ENCODE measurements at regions not wholly inside any gene's neighbourhood (a gene's known extent, or its start where the extent isn't known, plus 50 kb on each side); places are given as distances from the start of the nearest gene placed in this dataset.

DNA sequence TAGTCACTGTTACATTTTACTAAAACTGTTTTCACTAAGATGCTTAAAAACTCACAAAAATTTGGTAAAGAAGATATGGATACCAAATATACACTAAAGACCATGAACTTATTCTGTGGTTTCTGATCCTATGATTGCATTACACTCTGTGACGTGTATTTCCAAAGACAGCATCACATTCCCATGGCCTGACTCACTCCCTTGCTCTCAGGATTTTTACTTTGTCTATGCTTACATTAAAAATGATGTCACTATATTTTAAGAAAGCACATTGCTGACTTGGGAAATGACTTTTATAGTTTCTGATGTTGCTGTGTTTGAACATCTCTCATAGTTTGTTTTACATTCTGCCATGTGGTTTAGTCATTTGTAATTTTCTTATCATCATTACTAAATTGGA lies 327.9 kb upstream of the MAGEB18 start:
- TF ChIP-seq, protein P1, sequence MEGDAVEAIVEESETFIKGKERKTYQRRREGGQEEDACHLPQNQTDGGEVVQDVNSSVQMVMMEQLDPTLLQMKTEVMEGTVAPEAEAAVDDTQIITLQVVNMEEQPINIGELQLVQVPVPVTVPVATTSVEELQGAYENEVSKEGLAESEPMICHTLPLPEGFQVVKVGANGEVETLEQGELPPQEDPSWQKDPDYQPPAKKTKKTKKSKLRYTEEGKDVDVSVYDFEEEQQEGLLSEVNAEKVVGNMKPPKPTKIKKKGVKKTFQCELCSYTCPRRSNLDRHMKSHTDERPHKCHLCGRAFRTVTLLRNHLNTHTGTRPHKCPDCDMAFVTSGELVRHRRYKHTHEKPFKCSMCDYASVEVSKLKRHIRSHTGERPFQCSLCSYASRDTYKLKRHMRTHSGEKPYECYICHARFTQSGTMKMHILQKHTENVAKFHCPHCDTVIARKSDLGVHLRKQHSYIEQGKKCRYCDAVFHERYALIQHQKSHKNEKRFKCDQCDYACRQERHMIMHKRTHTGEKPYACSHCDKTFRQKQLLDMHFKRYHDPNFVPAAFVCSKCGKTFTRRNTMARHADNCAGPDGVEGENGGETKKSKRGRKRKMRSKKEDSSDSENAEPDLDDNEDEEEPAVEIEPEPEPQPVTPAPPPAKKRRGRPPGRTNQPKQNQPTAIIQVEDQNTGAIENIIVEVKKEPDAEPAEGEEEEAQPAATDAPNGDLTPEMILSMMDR (IDR thresholded peaks at IDR 0.05; ENCODE audit: partially characterized antibody, unreplicated experiment) = no peak
- Mint-ChIP-seq H3K4me3 (ENCODE audit: unreplicated experiment) (no peak overlapping the region), H3K9me3 (ENCODE audit: unreplicated experiment) (no peaks in the 10 kb centered on the region), H3K4me1 (ENCODE audit: low read depth, unreplicated experiment) (no peaks in the 10 kb centered on the region), H3K27ac (ENCODE audit: unreplicated experiment) (no peak overlapping the region), H3K36me3 (ENCODE audit: unreplicated experiment) (no peaks in the 10 kb centered on the region), H3K27me3 (ENCODE audit: unreplicated experiment) (no peaks in the 10 kb centered on the region)
- DNase-seq = no peak

DNA sequence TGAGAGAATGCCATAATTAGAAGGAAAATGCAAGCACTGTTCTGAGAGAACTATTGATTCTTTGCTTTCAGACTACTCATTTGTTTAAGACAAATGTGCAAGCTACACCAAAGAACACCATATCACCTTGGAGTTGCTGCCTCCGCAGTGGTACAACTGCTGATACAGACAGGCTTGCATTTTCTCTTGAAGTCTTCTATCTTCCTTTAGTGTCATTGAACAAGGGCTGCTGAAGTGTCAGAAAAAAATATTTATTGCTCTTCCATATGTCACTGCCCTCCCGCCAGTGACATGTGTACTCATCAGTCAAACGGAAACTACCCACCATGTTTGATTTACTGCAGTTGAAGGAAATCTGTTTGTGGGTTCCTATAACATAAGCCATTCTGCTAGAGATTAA lies 318.3 kb upstream of the MAGEB18 start:
- H3K9me3 Mint-ChIP-seq (ENCODE audit: unreplicated experiment) = no peaks in the 10 kb centered on the region
- no peak overlapping the region for H3K4me3 Mint-ChIP-seq (ENCODE audit: unreplicated experiment)
- no peak for DNase-seq
- no peaks in the 10 kb centered on the region for H3K27me3 Mint-ChIP-seq (ENCODE audit: unreplicated experiment)
- H3K4me1 Mint-ChIP-seq (ENCODE audit: low read depth, unreplicated experiment) = no peaks in the 10 kb centered on the region
- TF ChIP-seq, protein P1 (IDR thresholded peaks at IDR 0.05; ENCODE audit: partially characterized antibody, unreplicated experiment) = no peak
- H3K36me3 Mint-ChIP-seq (ENCODE audit: unreplicated experiment) = no peaks in the 10 kb centered on the region
- no peak overlapping the region for H3K27ac Mint-ChIP-seq (ENCODE audit: unreplicated experiment)

DNA sequence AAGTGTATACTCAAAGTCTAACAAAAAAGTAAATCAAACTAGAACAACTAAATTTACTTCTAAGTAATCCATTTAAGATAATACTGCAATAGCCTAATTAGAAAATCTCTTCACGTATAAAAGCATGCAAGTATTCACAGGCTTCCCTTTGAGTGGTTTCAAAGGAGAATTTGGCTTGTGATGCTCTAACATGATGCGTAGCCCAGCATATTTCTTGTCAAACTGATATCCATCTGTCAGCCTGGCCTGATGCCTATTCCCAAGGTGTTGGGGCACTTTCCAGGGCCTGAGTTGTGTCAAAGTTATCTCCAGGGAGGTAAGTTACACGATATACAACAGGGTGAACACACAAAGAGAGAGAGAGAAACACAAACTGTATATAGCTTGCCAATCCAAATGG lies 287.0 kb upstream of the MAGEB18 start:
- Mint-ChIP-seq H3K27me3 (ENCODE audit: unreplicated experiment) (no peaks in the 10 kb centered on the region), H3K36me3 (ENCODE audit: unreplicated experiment) (no peaks in the 10 kb centered on the region), H3K27ac (ENCODE audit: unreplicated experiment) (peak overlapping the region; percentile 59), H3K4me1 (ENCODE audit: low read depth, unreplicated experiment) (peaks cover 3% of the 10 kb centered on the region), H3K4me3 (ENCODE audit: unreplicated experiment) (peak overlapping the region; percentile 63), H3K9me3 (ENCODE audit: unreplicated experiment) (peaks cover 2% of the 10 kb centered on the region)
- TF ChIP-seq, protein P1 (IDR thresholded peaks at IDR 0.05; ENCODE audit: partially characterized antibody, unreplicated experiment) = no peak
- DNase-seq = no peak

DNA sequence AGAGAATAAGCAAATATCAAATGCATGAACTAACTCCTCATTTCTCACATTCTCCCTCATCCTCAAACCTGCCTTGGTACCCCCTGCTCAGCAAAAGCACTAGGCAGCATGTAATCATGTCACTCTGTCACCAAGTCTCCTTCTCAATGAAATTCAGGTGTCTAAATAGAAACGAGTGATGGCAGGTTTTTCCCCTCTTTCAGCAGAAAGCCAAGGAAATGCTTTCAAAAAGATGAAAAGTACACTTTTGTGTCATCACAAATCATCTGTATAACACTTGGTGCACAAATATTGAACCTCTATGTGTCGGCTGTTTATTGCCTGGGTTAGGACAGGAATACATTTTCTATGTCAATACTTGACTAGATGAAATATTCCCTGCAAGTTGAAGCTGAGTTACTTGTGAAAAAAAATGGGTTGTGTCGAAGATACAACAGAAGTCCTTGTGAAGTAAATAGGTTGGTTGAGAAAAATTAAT lies 285.1 kb upstream of the MAGEB18 start:
- Mint-ChIP-seq H3K4me3 (ENCODE audit: unreplicated experiment) (no peak overlapping the region), H3K36me3 (ENCODE audit: unreplicated experiment) (no peaks in the 10 kb centered on the region), H3K9me3 (ENCODE audit: unreplicated experiment) (peaks cover 2% of the 10 kb centered on the region), H3K27me3 (ENCODE audit: unreplicated experiment) (no peaks in the 10 kb centered on the region), H3K4me1 (ENCODE audit: low read depth, unreplicated experiment) (peaks cover 3% of the 10 kb centered on the region), H3K27ac (ENCODE audit: unreplicated experiment) (no peak overlapping the region)
- TF ChIP-seq, protein P1 (IDR thresholded peaks at IDR 0.05; ENCODE audit: partially characterized antibody, unreplicated experiment) = no peak
- DNase-seq = no peak

DNA sequence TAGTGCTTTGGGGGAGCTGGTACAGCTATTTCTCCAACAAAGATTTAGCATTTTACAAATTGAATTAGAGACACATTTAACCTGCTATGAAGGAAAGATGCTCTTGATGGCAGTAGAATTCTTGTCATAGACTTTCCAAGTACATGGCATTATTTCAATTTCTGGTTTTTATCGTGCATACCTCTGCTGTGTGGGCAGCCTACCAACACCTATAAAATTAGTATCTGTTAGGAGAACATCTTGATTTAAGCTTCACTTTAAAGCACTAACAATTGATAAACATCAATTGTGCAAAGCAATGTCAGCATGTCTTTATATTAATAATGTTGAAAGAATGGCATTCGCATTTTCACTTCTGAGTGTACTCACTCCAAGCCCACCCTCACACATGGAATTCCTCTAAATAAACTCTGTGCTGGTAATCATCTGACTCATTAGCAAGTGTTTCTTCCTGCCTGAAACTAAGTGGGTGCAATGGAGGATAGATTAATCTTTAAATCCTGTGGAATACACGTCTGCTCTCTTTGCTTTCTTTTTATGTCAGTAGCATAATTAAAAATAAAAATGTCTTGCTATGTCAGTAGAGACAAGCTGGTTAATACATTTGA lies 279.8 kb upstream of the MAGEB18 start:
- H3K36me3 Mint-ChIP-seq (ENCODE audit: unreplicated experiment) = no peaks in the 10 kb centered on the region
- H3K4me3 Mint-ChIP-seq (ENCODE audit: unreplicated experiment) = no peak overlapping the region
- no peak for DNase-seq
- H3K27me3 Mint-ChIP-seq (ENCODE audit: unreplicated experiment) = no peaks in the 10 kb centered on the region
- no peak overlapping the region for H3K27ac Mint-ChIP-seq (ENCODE audit: unreplicated experiment)
- TF ChIP-seq, protein P1 (IDR thresholded peaks at IDR 0.05; ENCODE audit: partially characterized antibody, unreplicated experiment) = no peak
- H3K9me3 Mint-ChIP-seq (ENCODE audit: unreplicated experiment) = no peaks in the 10 kb centered on the region
- H3K4me1 Mint-ChIP-seq (ENCODE audit: low read depth, unreplicated experiment) = no peaks in the 10 kb centered on the region
